H9 (cell line): ENCODE measurements at regions not wholly inside any gene's neighbourhood (a gene's known extent, or its start where the extent isn't known, plus 50 kb on each side); places are given as distances from the start of the nearest gene placed in this dataset.

Experiments used
- DNase-seq: peaks from one replicate; pipeline ENCODE4 v3.0.0-alpha.2; 2017
- H2AFZ ChIP-seq: one replicate; pipeline ENCODE4 v1.6.1; 2013; ENCODE audit warnings: mild to moderate bottlenecking, low read length, control low read depth, moderate library complexity
- H2AK5ac ChIP-seq: 2 replicates; pipeline ENCODE4 v1.6.1; 2013; ENCODE audit warnings: low read length, control low read depth, mixed read lengths; ENCODE audit not compliant: insufficient read length
- H2BK120ac ChIP-seq: one replicate; pipeline ENCODE4 v1.6.1; 2013; ENCODE audit warnings: low read depth, mild to moderate bottlenecking, low read length, control low read depth, inconsistent platforms; ENCODE audit not compliant: poor library complexity, severe bottlenecking
- H2BK12ac ChIP-seq: 2 replicates; pipeline ENCODE4 v1.6.1; 2013; ENCODE audit warnings: low read length, control low read depth, mixed read lengths, low read depth; ENCODE audit not compliant: insufficient read length
- H2BK15ac ChIP-seq: 2 replicates; pipeline ENCODE4 v1.6.1; 2013; ENCODE audit warnings: low read depth, low read length, control low read depth
- H2BK20ac ChIP-seq: one replicate; pipeline ENCODE4 v1.6.1; 2013; ENCODE audit warnings: low read depth, mild to moderate bottlenecking, low read length, control low read depth, inconsistent platforms; ENCODE audit not compliant: poor library complexity, severe bottlenecking
- H2BK5ac ChIP-seq: 2 replicates; pipeline ENCODE4 v1.6.1; 2013; ENCODE audit warnings: low read length, control low read depth, mixed read lengths; ENCODE audit not compliant: insufficient read length
- H3K14ac ChIP-seq: 2 replicates; pipeline ENCODE4 v1.6.1; 2013; ENCODE audit warnings: low read length, control low read depth; ENCODE audit not compliant: insufficient read depth
- H3K18ac ChIP-seq: 2 replicates; pipeline ENCODE4 v1.6.1; 2013; ENCODE audit warnings: low read depth, mild to moderate bottlenecking, mixed read lengths, low read length, control low read depth; ENCODE audit not compliant: insufficient read length
- H3K23ac ChIP-seq: 2 replicates; pipeline ENCODE4 v1.6.1; 2013; ENCODE audit warnings: low read length, control low read depth, mixed read lengths, low read depth; ENCODE audit not compliant: insufficient read length
- H3K23me2 ChIP-seq: 2 replicates; pipeline ENCODE4 v1.6.1; 2013; ENCODE audit warnings: low read depth, mild to moderate bottlenecking, mixed read lengths, low read length, control low read depth; ENCODE audit not compliant: insufficient read length, poor library complexity, severe bottlenecking
- H3K27ac ChIP-seq: 2 replicates; pipeline ENCODE4 v1.5.1; 2013; ENCODE audit warnings: low read length, control low read depth, mixed read lengths, low read depth; ENCODE audit not compliant: insufficient read length
- H3K27me3 ChIP-seq: 2 replicates; pipeline ENCODE4 v1.6.1; 2013; ENCODE audit warnings: low read length, control low read depth, inconsistent platforms; ENCODE audit not compliant: insufficient read depth
- H3K4ac ChIP-seq: 2 replicates; pipeline ENCODE4 v1.6.1; 2013; ENCODE audit warnings: low read depth, mild to moderate bottlenecking, control low read depth, inconsistent platforms, low read length, moderate library complexity
- H3K4me1 ChIP-seq: 2 replicates; pipeline ENCODE4 v1.6.1; 2013; ENCODE audit warnings: low read length, control low read depth, inconsistent platforms; ENCODE audit not compliant: insufficient read depth
- H3K4me2 ChIP-seq: 2 replicates; pipeline ENCODE4 v1.6.1; 2013; ENCODE audit warnings: low read length, control low read depth, mixed read lengths; ENCODE audit not compliant: insufficient read length, insufficient read depth
- H3K56ac ChIP-seq: 2 replicates; pipeline ENCODE4 v1.6.1; 2013; ENCODE audit warnings: low read depth, mild to moderate bottlenecking, mixed read lengths, low read length, control low read depth; ENCODE audit not compliant: insufficient read length
- H3K79me1 ChIP-seq: 2 replicates; pipeline ENCODE4 v1.6.1; 2013; ENCODE audit warnings: low read depth, mild to moderate bottlenecking, moderate library complexity, low read length, control low read depth, inconsistent platforms; ENCODE audit not compliant: insufficient read depth, poor library complexity, severe bottlenecking
- H3K79me2 ChIP-seq: 2 replicates; pipeline ENCODE4 v1.6.1; 2013; ENCODE audit warnings: low read length, control low read depth, inconsistent platforms; ENCODE audit not compliant: insufficient read depth
- H3K9ac ChIP-seq: 2 replicates; pipeline ENCODE4 v1.6.1; 2013; ENCODE audit warnings: low read length, control low read depth, mixed read lengths; ENCODE audit not compliant: insufficient read length; ENCODE audit errors: extremely low read depth
- H3K9me3 ChIP-seq: one replicate; pipeline ENCODE4 v1.6.1; 2013; ENCODE audit warnings: low read depth, low read length, inconsistent platforms; ENCODE audit not compliant: control insufficient read depth
- H3T11ph ChIP-seq: one replicate; pipeline ENCODE4 v1.6.1; 2013; ENCODE audit warnings: mild to moderate bottlenecking, low read length, control low read depth, inconsistent platforms
- H4K20me1 ChIP-seq: one replicate; pipeline ENCODE4 v1.6.1; 2013; ENCODE audit not compliant: control insufficient read depth, insufficient read length, insufficient read depth
- H4K5ac ChIP-seq: 2 replicates; pipeline ENCODE4 v1.6.1; 2013; ENCODE audit warnings: low read depth, mild to moderate bottlenecking, mixed read lengths, low read length, control low read depth; ENCODE audit not compliant: insufficient read length
- H4K8ac ChIP-seq: replicated peaks from 2 replicates; pipeline ENCODE4 v1.6.1; 2013; ENCODE audit warnings: low read length, control low read depth, mixed read lengths, low read depth; ENCODE audit not compliant: insufficient read length
- H4K91ac ChIP-seq: 2 replicates; pipeline ENCODE4 v1.6.1; 2013; ENCODE audit warnings: low read depth, mild to moderate bottlenecking, moderate library complexity, mixed read lengths, low read length, control low read depth; ENCODE audit not compliant: insufficient read length
- H3K27ac Mint-ChIP-seq, 3 experiments: 2 replicates in 2 of 3; 3 replicates in 1 of 3; pipeline ENCODE4 v1.8.0; 2020 to 2021; ENCODE audit warnings: mixed read lengths in 3 of 3, mild to moderate bottlenecking in 1 of 3, moderate library complexity in 1 of 3
- H3K27me3 Mint-ChIP-seq: 2 replicates; pipeline ENCODE4 v1.8.0; 2021; ENCODE audit warnings: low read depth, mild to moderate bottlenecking, moderate library complexity, mixed read lengths
- H3K36me3 Mint-ChIP-seq, 3 experiments: 2 replicates in 2 of 3; 3 replicates in 1 of 3; pipeline ENCODE4 v1.8.0; 2020 to 2021; ENCODE audit warnings: low read depth in 3 of 3, mixed read lengths in 3 of 3; ENCODE audit not compliant: insufficient read depth in 1 of 3
- H3K4me1 Mint-ChIP-seq, 2 experiments: 2 replicates each; pipeline ENCODE4 v1.8.0; 2020; ENCODE audit warnings: mixed read lengths in 2 of 2
- H3K4me3 Mint-ChIP-seq, 2 experiments: 2 replicates in 1 of 2; 3 replicates in 1 of 2; pipeline ENCODE4 v1.8.0; 2020 to 2021; ENCODE audit warnings: mild to moderate bottlenecking in 2 of 2, mixed read lengths in 2 of 2, moderate library complexity in 1 of 2
- H3K9me3 Mint-ChIP-seq, 2 experiments: 2 replicates in 1 of 2; 3 replicates in 1 of 2; pipeline ENCODE4 v1.8.0; 2020; ENCODE audit warnings: mild to moderate bottlenecking in 2 of 2, mixed read lengths in 2 of 2, moderate library complexity in 1 of 2
- CTCF ChIP-seq: fragments of 200-600 bp; sonication (generic); conservative IDR thresholded peaks from 3 replicates; pipeline ENCODE4 v1.8.0; 2021; ENCODE audit warnings: antibody characterized with exemption, mild to moderate bottlenecking
- WGBS: extraction: QIAGEN DNeasy Blood & Tissue Kit; methylation state at CpG from one replicate; pipeline ENCODE4 v1.1.7; 2013; ENCODE audit warnings: missing lambda C conversion rate, low lambda C conversion rate, mixed read lengths; ENCODE audit not compliant: insufficient read length; ENCODE audit errors: extremely low coverage; 5-methylcytosine and 5-hydroxymethylcytosine counted together

- Histone ChIP-seq H3K79me2 (no peaks in the 10 kb centered on the region), H2AFZ (no peak overlapping the region), H3K9me3 (no peaks in the 10 kb centered on the region), H3K4me1 (no peaks in the 10 kb centered on the region; the same call in none of the 2 replicates), H3T11ph (no peak overlapping the region), H4K91ac (no peak overlapping the region), H3K56ac (no peak overlapping the region), H4K20me1 (no peaks in the 10 kb centered on the region), H3K79me1 (no peaks in the 10 kb centered on the region), H4K5ac (no peak overlapping the region), H3K9ac (no peak overlapping the region), H2AK5ac (no peak overlapping the region), H2BK12ac (no peak overlapping the region), H4K8ac (no peak overlapping the region), H3K4ac (no peak overlapping the region), H3K23me2 (no peaks in the 10 kb centered on the region), H3K14ac (no peak overlapping the region), H3K27me3 (no peaks in the 10 kb centered on the region), H2BK120ac (no peak overlapping the region), H3K23ac (no peak overlapping the region), H3K27ac (no peak overlapping the region), H2BK20ac (no peak overlapping the region), H2BK5ac (no peak overlapping the region), H3K4me2 (no peak overlapping the region), H3K18ac (no peak overlapping the region), H2BK15ac (no peak overlapping the region)
- Mint-ChIP-seq H3K9me3 (peaks cover 7 to 16% of the 10 kb centered on the region in 2 experiments; a peak in 3 of 5 replicates), H3K27ac (0 out of 7 replicates have a peak overlapping the region, but pooled peaks of 1 of the 3 experiments have one; percentile 11), H3K27me3 (no peaks in the 10 kb centered on the region; the same call in 1 of the 2 replicates), H3K36me3 (peaks cover 0 to 10% (median 3%) of the 10 kb centered on the region in 3 experiments; a peak in 3 of 7 replicates), H3K4me1 (peaks cover 12 to 19% of the 10 kb centered on the region in 2 experiments), H3K4me3 (no peak overlapping the region)
- no peak for DNase-seq
- TF ChIP-seq CTCF: no peak
- no CpG with 5 or more reads among the region's 9 CpGs for WGBS
These were observed 337.5 kb downstream of the SOX9 start for GRCh38 chr17:72458301-72458700.
